ENCODE measurements at regions not wholly inside any gene's neighbourhood (a gene's known extent, or its start where the extent isn't known, plus 50 kb on each side); places are given as distances from the start of the nearest gene placed in this dataset.

DNA sequence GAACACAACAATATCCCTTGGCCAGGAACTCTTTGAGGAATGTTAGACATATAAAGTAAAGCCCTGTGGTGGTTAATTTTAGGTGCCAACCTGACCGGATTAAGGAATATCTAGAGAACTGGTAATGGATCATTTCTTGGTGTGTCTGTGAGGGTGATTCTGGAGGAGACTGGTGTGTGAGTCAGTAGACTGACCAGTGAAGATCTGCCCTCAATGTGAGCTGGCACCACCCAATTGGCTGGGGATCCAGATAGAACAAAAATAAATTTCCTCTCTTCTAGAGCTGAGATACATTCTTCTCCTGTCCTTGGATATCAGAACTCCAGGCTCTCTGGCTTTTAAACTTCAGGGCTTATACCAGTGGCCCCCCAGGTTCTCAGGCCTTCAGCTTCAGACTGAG, 56.2 kb upstream of the TNPO1 start:
- Histone ChIP-seq H3K4me3 (no peak overlapping the region), H3K27ac (no peak overlapping the region), H3K27me3 (peaks cover 6% of the 10 kb centered on the region), H3K4me1 (no peaks in the 10 kb centered on the region), H3K36me3 (no peaks in the 10 kb centered on the region), H3K9me3 (no peaks in the 10 kb centered on the region)
- 40% methylated on average over 1 of the region's 1 CpG for WGBS
- no peak for DNase-seq (ENCODE audit: low spot score in 2 of 2)
- TF ChIP-seq POLR2A (IDR thresholded peaks at IDR 0.05), result no peak
- TF ChIP-seq POLR2AphosphoS5 (IDR thresholded peaks at IDR 0.05), result no peak
- TF ChIP-seq EP300 (IDR thresholded peaks at IDR 0.05), result no peak
- no peak for TF ChIP-seq CTCF (IDR thresholded peaks at IDR 0.05)

DNA sequence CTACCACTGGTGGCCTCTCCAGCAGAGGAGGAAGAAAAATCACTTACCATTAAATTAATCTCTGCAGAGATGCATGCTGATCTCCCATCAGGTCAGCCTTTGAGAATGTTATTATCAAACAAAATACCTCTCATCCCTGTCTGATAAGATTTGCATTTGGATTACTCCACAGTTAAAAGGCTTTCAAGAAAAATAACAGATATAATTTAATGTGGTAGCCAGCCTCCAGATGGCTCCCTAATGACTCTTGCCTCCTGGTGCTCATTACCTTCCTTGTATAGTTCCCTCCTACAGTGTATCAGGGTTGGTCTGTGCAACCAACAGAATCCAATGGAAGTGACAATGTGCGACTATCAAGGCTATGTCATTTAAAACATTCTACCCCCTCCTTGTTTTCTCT, 63.6 kb upstream of the TNPO1 start:
- Histone ChIP-seq H3K4me3 (no peak overlapping the region), H3K9me3 (no peaks in the 10 kb centered on the region), H3K27me3 (no peaks in the 10 kb centered on the region), H3K36me3 (no peaks in the 10 kb centered on the region), H3K4me1 (no peaks in the 10 kb centered on the region), H3K27ac (no peak overlapping the region)
- TF ChIP-seq EP300 (IDR thresholded peaks at IDR 0.05) (no peak), CTCF (IDR thresholded peaks at IDR 0.05) (no peak), POLR2A (IDR thresholded peaks at IDR 0.05) (no peak)
- DNase-seq (ENCODE audit: low spot score in 2 of 2), result no peak
- 97% methylated on average over 1 of the region's 1 CpG for WGBS

DNA sequence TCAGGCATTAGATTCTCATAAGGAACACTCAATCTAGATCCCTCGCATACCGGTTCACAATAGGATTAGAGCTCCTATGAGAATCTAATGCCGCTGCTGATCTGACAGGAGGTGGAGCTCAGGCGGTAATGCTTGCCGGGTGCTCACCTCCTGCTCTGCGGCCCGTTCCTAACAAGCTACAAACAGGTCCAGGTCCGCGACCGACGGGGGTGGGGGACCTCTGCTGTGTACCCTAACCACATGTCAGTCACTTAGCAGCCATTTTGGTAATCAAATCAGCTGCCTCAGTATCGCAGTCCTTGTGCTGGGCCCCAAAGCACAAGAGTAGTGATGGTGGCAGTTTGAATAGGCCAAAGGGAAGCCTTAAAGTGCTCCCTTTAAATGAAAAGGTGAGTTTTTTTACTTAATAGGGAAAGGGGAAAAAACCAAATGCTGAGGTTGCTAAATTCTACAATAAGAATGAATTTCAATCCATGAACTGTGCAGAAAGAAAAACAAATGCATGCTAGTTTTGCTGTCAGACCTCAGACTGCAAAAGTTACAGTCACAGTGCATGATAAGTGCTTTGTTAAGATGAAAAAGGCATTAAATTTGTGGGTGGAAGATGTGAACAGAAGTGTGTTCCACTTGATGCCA, 67.0 kb upstream of the TNPO1 start:
- H3K9me3 ChIP-seq, result no peaks in the 10 kb centered on the region
- TF ChIP-seq EP300 (IDR thresholded peaks at IDR 0.05) (no peak), POLR2AphosphoS5 (IDR thresholded peaks at IDR 0.05) (no peak), POLR2A (IDR thresholded peaks at IDR 0.05) (no peak), CTCF (IDR thresholded peaks at IDR 0.05) (no peak)
- H3K27me3 ChIP-seq, result no peaks in the 10 kb centered on the region
- H3K4me3 ChIP-seq, result no peak overlapping the region
- WGBS, result 85% methylated on average over 12 of the region's 12 CpGs
- H3K36me3 ChIP-seq, result no peaks in the 10 kb centered on the region
- H3K4me1 ChIP-seq, result no peaks in the 10 kb centered on the region
- no peak for DNase-seq (ENCODE audit: low spot score in 2 of 2)
- no peak overlapping the region for H3K27ac ChIP-seq

- Histone ChIP-seq H3K27me3 (no peaks in the 10 kb centered on the region), H3K4me1 (no peaks in the 10 kb centered on the region), H3K4me3 (no peak overlapping the region), H3K27ac (no peak overlapping the region), H3K36me3 (no peaks in the 10 kb centered on the region), H3K9me3 (no peaks in the 10 kb centered on the region)
- no peak for DNase-seq (ENCODE audit: low spot score in 2 of 2)
- no peak for TF ChIP-seq CTCF (IDR thresholded peaks at IDR 0.05)
- no peak for TF ChIP-seq POLR2A (IDR thresholded peaks at IDR 0.05)
- no peak for TF ChIP-seq POLR2AphosphoS5 (IDR thresholded peaks at IDR 0.05)
- TF ChIP-seq EP300 (IDR thresholded peaks at IDR 0.05), result no peak
- WGBS, result 88% methylated on average over 1 of the region's 1 CpG
These were observed 68.6 kb upstream of the TNPO1 start for GRCh38 chr5:72747826-72748225.

DNA sequence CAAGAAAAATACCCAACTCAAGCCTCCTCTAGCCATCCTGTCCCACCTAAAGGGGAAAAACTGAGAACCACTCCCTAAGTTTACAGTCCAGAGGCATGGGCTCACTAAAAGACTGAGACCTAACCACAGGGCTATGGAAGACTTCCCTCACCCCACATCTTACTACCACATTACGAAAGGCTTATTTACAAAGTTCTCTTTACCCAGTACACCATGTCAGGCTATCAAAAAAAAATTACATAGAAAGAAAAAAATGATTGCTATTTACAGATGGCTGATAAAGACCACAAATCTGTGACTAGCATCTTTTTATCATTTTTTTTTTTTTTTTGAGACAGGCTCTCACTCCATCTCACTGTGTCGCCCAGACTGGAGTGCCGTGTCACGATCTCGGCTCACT, 69.7 kb upstream of the TNPO1 start:
- TF ChIP-seq POLR2A (IDR thresholded peaks at IDR 0.05) (no peak), POLR2AphosphoS5 (IDR thresholded peaks at IDR 0.05) (no peak), CTCF (IDR thresholded peaks at IDR 0.05) (no peak), EP300 (IDR thresholded peaks at IDR 0.05) (no peak)
- Histone ChIP-seq H3K27ac (no peak overlapping the region), H3K9me3 (no peaks in the 10 kb centered on the region), H3K4me1 (no peaks in the 10 kb centered on the region), H3K4me3 (no peak overlapping the region), H3K27me3 (no peaks in the 10 kb centered on the region), H3K36me3 (no peaks in the 10 kb centered on the region)
- 92% methylated on average over 5 of the region's 5 CpGs for WGBS
- no peak for DNase-seq (ENCODE audit: low spot score in 2 of 2)

Data from suprapubic skin (tissue), 4 donors.